ENCODE measurements at regions not wholly inside any gene's neighbourhood (a gene's known extent, or its start where the extent isn't known, plus 50 kb on each side); places are given as distances from the start of the nearest gene placed in this dataset.

- H3K27me3 ChIP-seq (ENCODE audit: control insufficient read depth, insufficient read depth, low read length) = no peaks in the 10 kb centered on the region
- no peak overlapping the region for H3K4me3 ChIP-seq (ENCODE audit: low read depth in 2 of 2, low read length in 2 of 2)
- no peaks in the 10 kb centered on the region for H3K9me3 ChIP-seq (ENCODE audit: control insufficient read depth, insufficient read depth, low read depth, low read length)
- no peaks in the 10 kb centered on the region for H3K4me1 ChIP-seq (ENCODE audit: control insufficient read depth, insufficient read depth, low read length)
- POLR2A ChIA-PET = interaction anchor here (0.6 kb wide), 1 partner anchor 37 kb away, joined by 3 read pairs; no protein-coding TSS in a partner anchor
- ATAC-seq (no peak), DNase-seq (ENCODE audit: low read depth, low spot score) (no peak)
- no peak overlapping the region for H3K27ac ChIP-seq (ENCODE audit: low read length)
- TF ChIP-seq SIN3A (IDR thresholded peaks at IDR 0.05; ENCODE audit: borderline replicate concordance, insufficient read depth, low read depth, low read length) (no peak), TCF7L2 (IDR thresholded peaks at IDR 0.05; ENCODE audit: low read depth, low read length) (no peak), REST (IDR thresholded peaks at IDR 0.05; ENCODE audit: insufficient read depth in 1 of 2, low read depth in 2 of 2, low read length in 1 of 2) (no peak), POLR2AphosphoS5 (IDR thresholded peaks at IDR 0.05; ENCODE audit: low read depth, low read length) (no peak), CTCF (IDR thresholded peaks at IDR 0.05) (no peak)
- no peaks in the 10 kb centered on the region for H3K36me3 ChIP-seq (ENCODE audit: control insufficient read depth, insufficient read depth, low read length)
- in situ Hi-C loops (cut with HindIII; ENCODE audit: low pct_unique_long_range_greater_than_20kb, low sequenced_read_pairs) = no loop called here
- CTCF ChIA-PET = no interaction called here
- intact Hi-C loops (cut with micrococcal nuclease; ENCODE audit: unreplicated experiment) = no loop called here
- no TSS peak for BruUV-seq (replicated peaks)
Observed at GRCh38 chr2:83233781-83234180, 1225.3 kb downstream of the SUCLG1 start.

GRCh38 chr2:83233326-83233725, 1225.8 kb downstream of the SUCLG1 start:
- in situ Hi-C loops (cut with HindIII; ENCODE audit: low pct_unique_long_range_greater_than_20kb, low sequenced_read_pairs) (no loop called here), intact Hi-C loops (cut with micrococcal nuclease; ENCODE audit: unreplicated experiment) (no loop called here)
- ATAC-seq = no peak
- no peak for TF ChIP-seq TCF7L2 (IDR thresholded peaks at IDR 0.05; ENCODE audit: low read depth, low read length)
- no peak for TF ChIP-seq POLR2AphosphoS5 (IDR thresholded peaks at IDR 0.05; ENCODE audit: low read depth, low read length)
- no peak for TF ChIP-seq CTCF (IDR thresholded peaks at IDR 0.05)
- TF ChIP-seq SIN3A (IDR thresholded peaks at IDR 0.05; ENCODE audit: borderline replicate concordance, insufficient read depth, low read depth, low read length) = no peak
- TF ChIP-seq REST (IDR thresholded peaks at IDR 0.05; ENCODE audit: insufficient read depth in 1 of 2, low read depth in 2 of 2, low read length in 1 of 2) = no peak
- Histone ChIP-seq H3K4me3 (ENCODE audit: low read depth in 2 of 2, low read length in 2 of 2) (no peak overlapping the region), H3K36me3 (ENCODE audit: control insufficient read depth, insufficient read depth, low read length) (no peaks in the 10 kb centered on the region), H3K4me1 (ENCODE audit: control insufficient read depth, insufficient read depth, low read length) (no peaks in the 10 kb centered on the region), H3K9me3 (ENCODE audit: control insufficient read depth, insufficient read depth, low read depth, low read length) (no peaks in the 10 kb centered on the region), H3K27ac (ENCODE audit: low read length) (no peak overlapping the region), H3K27me3 (ENCODE audit: control insufficient read depth, insufficient read depth, low read length) (no peaks in the 10 kb centered on the region)
- no peak for DNase-seq (ENCODE audit: low read depth, low spot score)
- no TSS peak for BruUV-seq (replicated peaks)
- ChIA-PET POLR2A (interaction anchor here (0.6 kb wide), 1 partner anchor 37 kb away, joined by 3 read pairs; no protein-coding TSS in a partner anchor), CTCF (no interaction called here)

All from Panc1 (cell line).